ENCODE measurements at regions not wholly inside any gene's neighbourhood (a gene's known extent, or its start where the extent isn't known, plus 50 kb on each side); places are given as distances from the start of the nearest gene placed in this dataset.

DNA sequence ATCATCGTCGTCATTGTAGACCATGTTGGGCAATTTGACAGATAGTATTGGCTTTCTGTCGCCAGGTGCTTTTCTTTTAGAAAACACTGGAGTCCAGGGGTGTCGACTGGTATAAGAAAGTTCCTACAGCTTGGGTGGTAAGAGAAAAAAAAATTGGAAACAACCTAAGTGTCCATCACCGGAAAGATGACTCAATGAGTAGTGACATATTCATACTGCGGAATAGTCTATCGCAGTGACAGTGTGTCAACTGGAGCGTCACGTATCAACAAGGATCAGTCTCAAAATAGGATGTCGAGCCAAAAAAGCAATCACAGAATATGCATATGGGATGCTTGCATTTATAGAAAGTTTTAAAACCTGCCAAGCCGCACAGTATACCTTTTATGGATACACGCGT, 157.6 kb downstream of the MN1 start:
- no peaks in the 10 kb centered on the region for H3K36me3 ChIP-seq (replicated peaks; ENCODE audit: insufficient read depth, low read length)
- H3K27me3 ChIP-seq (replicated peaks; ENCODE audit: insufficient read depth, low read length) = peaks cover 81% of the 10 kb centered on the region
- no peak for TF ChIP-seq EZH2phosphoT487 (IDR thresholded peaks at IDR 0.05; ENCODE audit: low read length)
- TF ChIP-seq EZH2 (optimal IDR thresholded peaks at IDR 0.05; ENCODE audit: low read depth, low read length) = no peak
- TF ChIP-seq, protein P1, sequence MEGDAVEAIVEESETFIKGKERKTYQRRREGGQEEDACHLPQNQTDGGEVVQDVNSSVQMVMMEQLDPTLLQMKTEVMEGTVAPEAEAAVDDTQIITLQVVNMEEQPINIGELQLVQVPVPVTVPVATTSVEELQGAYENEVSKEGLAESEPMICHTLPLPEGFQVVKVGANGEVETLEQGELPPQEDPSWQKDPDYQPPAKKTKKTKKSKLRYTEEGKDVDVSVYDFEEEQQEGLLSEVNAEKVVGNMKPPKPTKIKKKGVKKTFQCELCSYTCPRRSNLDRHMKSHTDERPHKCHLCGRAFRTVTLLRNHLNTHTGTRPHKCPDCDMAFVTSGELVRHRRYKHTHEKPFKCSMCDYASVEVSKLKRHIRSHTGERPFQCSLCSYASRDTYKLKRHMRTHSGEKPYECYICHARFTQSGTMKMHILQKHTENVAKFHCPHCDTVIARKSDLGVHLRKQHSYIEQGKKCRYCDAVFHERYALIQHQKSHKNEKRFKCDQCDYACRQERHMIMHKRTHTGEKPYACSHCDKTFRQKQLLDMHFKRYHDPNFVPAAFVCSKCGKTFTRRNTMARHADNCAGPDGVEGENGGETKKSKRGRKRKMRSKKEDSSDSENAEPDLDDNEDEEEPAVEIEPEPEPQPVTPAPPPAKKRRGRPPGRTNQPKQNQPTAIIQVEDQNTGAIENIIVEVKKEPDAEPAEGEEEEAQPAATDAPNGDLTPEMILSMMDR (IDR thresholded peaks at IDR 0.05; ENCODE audit: low read length) = no peak
- no peak overlapping the region for H3K27ac ChIP-seq (ENCODE audit: low read length)
- H4K20me1 ChIP-seq (ENCODE audit: insufficient read depth, low read length) = no peaks in the 10 kb centered on the region
- H3K9me2 ChIP-seq (replicated peaks; ENCODE audit: insufficient read depth, low read length) = no peaks in the 10 kb centered on the region
- H3K9ac ChIP-seq (ENCODE audit: low read length) = no peak overlapping the region
- no peaks in the 10 kb centered on the region for H3F3A ChIP-seq (ENCODE audit: insufficient read depth, low read length)
- H3K4me1 ChIP-seq (ENCODE audit: low read length) = no peaks in the 10 kb centered on the region
- H3K79me2 ChIP-seq (ENCODE audit: low read length) = no peaks in the 10 kb centered on the region
- no peak overlapping the region for H3K4me3 ChIP-seq (ENCODE audit: low read length)
- no peak for DNase-seq
- no peak overlapping the region for H2AFZ ChIP-seq (ENCODE audit: low read length)
- no peak overlapping the region for H3K4me2 ChIP-seq (ENCODE audit: low read depth, low read length)
- H3K9me3 ChIP-seq (replicated peaks; ENCODE audit: insufficient read depth, low read length) = no peaks in the 10 kb centered on the region

DNA sequence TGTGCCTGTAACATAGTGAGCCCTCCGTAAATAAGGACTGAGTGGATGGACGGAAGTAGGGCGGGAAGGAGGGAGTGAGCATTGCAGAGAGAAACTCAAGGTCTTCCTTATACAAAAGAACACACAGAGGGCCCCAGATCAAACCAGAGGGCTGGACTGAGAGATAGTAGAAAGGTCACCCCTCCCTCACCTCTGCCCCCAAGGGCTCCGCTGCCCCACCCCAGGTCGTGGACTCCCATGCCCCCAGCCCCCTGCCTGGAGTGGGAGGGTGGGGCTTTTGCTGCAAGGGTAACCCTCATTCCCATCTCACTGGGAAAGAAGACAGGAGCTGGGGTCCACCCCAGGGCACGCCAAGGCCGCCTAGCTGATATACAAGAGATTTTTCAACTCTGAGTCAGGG, 157.0 kb downstream of the MN1 start:
- no peak for TF ChIP-seq EZH2 (optimal IDR thresholded peaks at IDR 0.05; ENCODE audit: low read depth, low read length)
- TF ChIP-seq, protein P1 (IDR thresholded peaks at IDR 0.05; ENCODE audit: low read length) = no peak
- TF ChIP-seq EZH2phosphoT487 (IDR thresholded peaks at IDR 0.05; ENCODE audit: low read length) = no peak
- no peaks in the 10 kb centered on the region for H3K79me2 ChIP-seq (ENCODE audit: low read length)

DNA sequence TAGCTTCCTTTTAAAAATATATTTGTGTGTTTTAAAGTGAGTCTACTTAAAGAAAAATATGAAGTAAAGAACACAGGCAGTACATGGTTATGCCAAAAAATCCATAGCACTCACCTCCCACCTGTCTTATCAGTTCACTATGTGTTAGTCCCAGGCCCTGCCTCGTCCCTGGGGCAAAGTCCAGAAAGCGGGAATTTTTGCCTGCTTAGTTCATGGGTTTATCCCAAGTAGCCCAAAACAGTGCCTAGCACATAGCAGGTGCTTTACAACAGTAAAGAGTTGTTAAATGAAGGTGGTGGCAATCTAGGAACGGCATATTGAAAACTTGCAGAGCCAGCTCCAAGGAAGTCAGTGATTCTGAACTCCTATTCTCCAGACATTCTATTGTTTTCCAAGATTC, 154.0 kb downstream of the MN1 start:
- Histone ChIP-seq H3K27me3 (replicated peaks; ENCODE audit: insufficient read depth, low read length) (peaks cover 56% of the 10 kb centered on the region), H3K27ac (ENCODE audit: low read length) (no peak overlapping the region), H3F3A (ENCODE audit: insufficient read depth, low read length) (no peaks in the 10 kb centered on the region), H3K36me3 (replicated peaks; ENCODE audit: insufficient read depth, low read length) (no peaks in the 10 kb centered on the region), H3K4me2 (ENCODE audit: low read depth, low read length) (no peak overlapping the region), H3K79me2 (ENCODE audit: low read length) (no peaks in the 10 kb centered on the region), H3K9me3 (replicated peaks; ENCODE audit: insufficient read depth, low read length) (no peaks in the 10 kb centered on the region), H3K4me3 (ENCODE audit: low read length) (no peak overlapping the region), H2AFZ (ENCODE audit: low read length) (no peak overlapping the region), H3K4me1 (ENCODE audit: low read length) (no peaks in the 10 kb centered on the region), H4K20me1 (ENCODE audit: insufficient read depth, low read length) (no peaks in the 10 kb centered on the region), H3K9me2 (replicated peaks; ENCODE audit: insufficient read depth, low read length) (no peaks in the 10 kb centered on the region), H3K9ac (ENCODE audit: low read length) (no peak overlapping the region)
- TF ChIP-seq EZH2 (optimal IDR thresholded peaks at IDR 0.05; ENCODE audit: low read depth, low read length) (no peak), EZH2phosphoT487 (IDR thresholded peaks at IDR 0.05; ENCODE audit: low read length) (no peak)
- TF ChIP-seq, protein P1 (IDR thresholded peaks at IDR 0.05; ENCODE audit: low read length) = no peak
- DNase-seq = no peak

More for the DNA sequence above, 157.0 kb downstream of the MN1 start:
- DNase-seq = no peak
- H3K9ac ChIP-seq (ENCODE audit: low read length) = no peak overlapping the region
- no peaks in the 10 kb centered on the region for H3F3A ChIP-seq (ENCODE audit: insufficient read depth, low read length)
- H3K36me3 ChIP-seq (replicated peaks; ENCODE audit: insufficient read depth, low read length) = no peaks in the 10 kb centered on the region
- H3K27ac ChIP-seq (ENCODE audit: low read length) = no peak overlapping the region
- no peak overlapping the region for H2AFZ ChIP-seq (ENCODE audit: low read length)
- no peaks in the 10 kb centered on the region for H3K9me3 ChIP-seq (replicated peaks; ENCODE audit: insufficient read depth, low read length)
- H3K4me2 ChIP-seq (ENCODE audit: low read depth, low read length) = no peak overlapping the region
- H3K27me3 ChIP-seq (replicated peaks; ENCODE audit: insufficient read depth, low read length) = peaks cover 74% of the 10 kb centered on the region
- no peaks in the 10 kb centered on the region for H3K9me2 ChIP-seq (replicated peaks; ENCODE audit: insufficient read depth, low read length)
- no peak overlapping the region for H3K4me3 ChIP-seq (ENCODE audit: low read length)
- no peaks in the 10 kb centered on the region for H3K4me1 ChIP-seq (ENCODE audit: low read length)
- H4K20me1 ChIP-seq (ENCODE audit: insufficient read depth, low read length) = no peaks in the 10 kb centered on the region

All from MM.1S (cell line).